OCI-LY7 (cell line): ENCODE measurements at regions not wholly inside any gene's neighbourhood (a gene's known extent, or its start where the extent isn't known, plus 50 kb on each side); places are given as distances from the start of the nearest gene placed in this dataset.

Experiments used
- EZH2phosphoT487 ChIP-seq: fragments of 200-600 bp; sonication (generic); IDR thresholded peaks from 2 replicates; pipeline ENCODE4 v1.6.1; 2018; ENCODE audit warnings: low read depth, borderline replicate concordance, mild to moderate bottlenecking, mixed run types, antibody characterized with exemption, low read length, moderate library complexity, mixed read lengths
- TF ChIP-seq, protein P1 (sequence below): fragments of 200-600 bp; sonication (generic); conservative IDR thresholded peaks from 2 replicates; pipeline ENCODE4 v1.5.1; 2014; ENCODE audit warnings: mild to moderate bottlenecking, antibody characterized with exemption, low read length, moderate library complexity, mixed read lengths

DNA sequence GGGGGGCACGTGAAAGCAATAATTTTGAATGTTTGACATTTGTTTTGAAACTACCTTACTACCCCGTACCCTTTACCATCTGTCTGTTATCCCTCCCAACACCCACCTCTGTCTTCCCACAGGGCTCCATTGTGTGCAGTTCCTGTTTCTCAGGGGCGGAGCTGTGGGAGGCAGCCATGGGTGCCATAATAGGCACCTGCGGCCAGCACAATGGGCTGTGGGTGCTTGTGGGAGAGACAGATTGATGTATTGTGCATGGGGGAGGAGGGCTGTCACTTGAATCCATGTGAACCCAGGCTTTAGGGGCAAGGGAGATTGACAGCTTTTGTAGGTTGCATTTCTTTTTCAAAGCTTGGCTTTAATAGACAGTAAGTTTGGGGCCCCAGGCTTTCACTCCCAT is 122.6 kb upstream of the CXorf66 start:
- TF ChIP-seq, protein P1, sequence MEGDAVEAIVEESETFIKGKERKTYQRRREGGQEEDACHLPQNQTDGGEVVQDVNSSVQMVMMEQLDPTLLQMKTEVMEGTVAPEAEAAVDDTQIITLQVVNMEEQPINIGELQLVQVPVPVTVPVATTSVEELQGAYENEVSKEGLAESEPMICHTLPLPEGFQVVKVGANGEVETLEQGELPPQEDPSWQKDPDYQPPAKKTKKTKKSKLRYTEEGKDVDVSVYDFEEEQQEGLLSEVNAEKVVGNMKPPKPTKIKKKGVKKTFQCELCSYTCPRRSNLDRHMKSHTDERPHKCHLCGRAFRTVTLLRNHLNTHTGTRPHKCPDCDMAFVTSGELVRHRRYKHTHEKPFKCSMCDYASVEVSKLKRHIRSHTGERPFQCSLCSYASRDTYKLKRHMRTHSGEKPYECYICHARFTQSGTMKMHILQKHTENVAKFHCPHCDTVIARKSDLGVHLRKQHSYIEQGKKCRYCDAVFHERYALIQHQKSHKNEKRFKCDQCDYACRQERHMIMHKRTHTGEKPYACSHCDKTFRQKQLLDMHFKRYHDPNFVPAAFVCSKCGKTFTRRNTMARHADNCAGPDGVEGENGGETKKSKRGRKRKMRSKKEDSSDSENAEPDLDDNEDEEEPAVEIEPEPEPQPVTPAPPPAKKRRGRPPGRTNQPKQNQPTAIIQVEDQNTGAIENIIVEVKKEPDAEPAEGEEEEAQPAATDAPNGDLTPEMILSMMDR, result no peak
- TF ChIP-seq EZH2phosphoT487, result no peak
